Tibial nerve (tissue), 3 donors: ENCODE measurements at regions not wholly inside any gene's neighbourhood (a gene's known extent, or its start where the extent isn't known, plus 50 kb on each side); places are given as distances from the start of the nearest gene placed in this dataset.

ENCODE experiments used
- CTCF ChIP-seq, 5 experiments: fragments of 200-600 bp in 3 of 5; fragments of 450-650 bp in 2 of 5; sonication (generic) in 3 of 5; IDR thresholded peaks; one replicate each; pipeline ENCODE4 v1.5.1; 2016 to 2019; ENCODE audit warnings: antibody characterized with exemption in 5 of 5, mild to moderate bottlenecking in 3 of 5, moderate library complexity in 2 of 5
- POLR2A ChIP-seq, 2 donors: fragments of 450-650 bp; IDR thresholded peaks; one replicate each; pipeline ENCODE4 v1.6.1; 2017; ENCODE audit warnings: antibody characterized with exemption in 2 of 2, mild to moderate bottlenecking in 2 of 2, moderate library complexity in 2 of 2

GRCh38 chr19:31427857-31428256 lies 78.6 kb upstream of the TSHZ3 start:
- no peak for TF ChIP-seq CTCF (IDR thresholded peaks at IDR 0.05)
- no peak for TF ChIP-seq POLR2A (IDR thresholded peaks at IDR 0.05)
